ENCODE measurements at regions not wholly inside any gene's neighbourhood (a gene's known extent, or its start where the extent isn't known, plus 50 kb on each side); places are given as distances from the start of the nearest gene placed in this dataset.

DNA sequence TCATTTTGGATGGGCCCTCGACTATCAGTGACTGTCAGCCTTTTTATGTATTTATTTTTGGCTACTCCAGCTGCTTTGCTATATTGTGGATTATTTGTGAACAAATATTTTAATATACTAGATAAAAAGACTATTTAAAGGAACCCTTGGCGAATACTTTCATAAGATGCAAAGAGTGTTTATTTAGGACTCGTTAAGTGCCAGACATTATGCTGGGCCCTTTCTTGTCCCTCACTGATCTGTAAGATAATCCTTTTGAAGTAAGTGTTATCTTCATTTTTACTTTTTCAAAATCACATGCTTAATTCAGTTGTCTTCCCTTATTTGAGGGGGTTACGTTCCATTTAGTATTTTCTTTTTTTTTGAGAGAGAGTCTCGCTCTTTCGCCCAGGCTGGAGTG is 376.8 kb upstream of the C2CD4B start:
- no peak for DNase-seq

DNA sequence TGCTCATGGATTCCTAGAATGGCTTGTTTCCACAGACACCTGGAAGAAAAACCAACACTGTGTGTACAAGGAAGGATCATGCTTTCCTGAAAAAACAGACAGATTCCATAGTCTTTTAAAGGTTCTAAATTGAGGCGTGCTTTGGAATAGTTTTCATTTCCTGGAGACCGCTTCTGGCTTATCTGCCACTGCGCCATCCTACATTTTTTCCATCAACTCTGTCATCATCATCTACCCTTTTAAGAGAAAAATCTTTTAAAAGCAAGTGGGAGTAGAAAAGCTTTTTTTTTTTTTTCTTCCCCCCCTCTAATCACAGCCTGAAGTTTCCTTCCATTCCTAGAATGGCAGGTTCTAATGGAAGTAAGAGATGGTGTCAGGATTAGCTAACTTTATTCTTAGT is 379.4 kb upstream of the C2CD4B start:
- DNase-seq: no peak

DNA sequence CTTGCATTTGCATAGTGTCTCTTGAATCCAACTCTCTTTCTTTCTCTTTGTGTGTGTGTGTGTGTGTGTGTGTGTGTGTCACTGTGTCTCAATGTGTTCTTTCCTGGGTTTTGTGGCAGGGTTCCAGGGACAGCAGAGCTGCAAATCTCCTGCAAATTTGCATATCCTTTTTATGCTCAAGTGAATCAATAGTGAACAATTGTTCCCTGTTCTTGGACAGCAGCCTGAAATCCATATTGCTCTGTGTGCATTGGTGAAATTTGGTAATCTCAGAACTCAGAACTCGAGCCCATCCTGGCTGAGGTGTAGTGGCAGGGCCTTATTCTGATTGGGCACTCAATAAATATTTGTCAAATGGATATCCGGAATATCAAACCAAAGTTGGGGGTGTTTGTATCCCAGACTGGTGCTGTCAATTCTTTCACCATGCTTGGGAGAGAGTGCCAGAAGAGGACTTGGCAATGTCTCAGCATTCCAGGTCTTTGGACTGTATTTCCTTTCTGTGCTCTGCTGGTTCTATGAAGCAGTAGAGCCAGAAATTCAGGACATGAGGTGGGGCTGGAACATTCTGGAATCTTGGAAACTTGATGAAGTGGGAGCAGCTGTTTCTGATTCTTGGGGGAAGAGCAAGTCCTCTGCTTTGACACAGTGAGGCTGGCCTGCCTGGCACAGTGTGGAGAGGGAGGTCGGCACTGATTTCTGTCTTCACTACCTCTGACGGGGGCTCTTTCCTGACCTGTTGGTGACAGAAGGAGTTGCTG is 380.6 kb upstream of the C2CD4B start:
- DNase-seq: peak in 41 of 51 donors; percentile 2 to 85 (median 40)

DNA sequence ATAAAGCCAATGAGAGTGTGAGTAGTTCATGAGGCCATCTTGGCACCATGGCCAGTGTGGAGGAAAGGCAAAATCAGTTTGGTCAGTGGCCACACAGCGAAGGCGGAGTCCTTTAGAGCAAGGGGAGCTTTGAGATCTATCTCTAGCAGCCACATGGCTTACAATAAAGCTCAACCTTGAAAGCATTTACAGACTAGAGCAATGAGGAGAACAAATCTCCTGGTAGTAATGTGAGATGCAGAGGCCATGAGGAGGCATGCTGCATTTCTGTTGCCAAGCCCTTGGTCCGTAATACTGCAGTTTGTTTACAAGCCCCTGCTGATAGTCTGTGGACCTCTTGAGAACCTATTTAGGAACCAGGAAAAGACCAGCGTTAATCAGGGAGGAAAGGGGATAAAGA is 381.5 kb upstream of the C2CD4B start:
- DNase-seq: no peak

DNA sequence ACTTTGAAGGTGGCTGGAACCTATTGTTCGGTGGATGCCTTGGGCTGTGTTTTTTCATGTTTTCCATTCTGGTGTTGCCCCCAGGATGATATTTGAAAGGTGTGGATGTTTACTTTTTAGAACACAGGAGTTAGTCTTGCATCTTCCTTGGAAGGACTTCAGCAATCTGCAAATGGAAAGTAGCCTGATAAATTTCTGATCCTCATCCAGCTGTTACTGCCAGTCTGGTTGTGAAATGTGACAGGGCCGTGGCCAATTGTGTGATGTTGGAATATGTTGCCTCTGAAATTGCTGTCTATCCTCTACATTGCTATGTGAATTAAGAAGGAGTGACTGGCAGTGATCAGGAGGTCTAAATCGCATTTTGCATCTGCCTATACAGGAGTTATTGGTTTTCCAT is 382.5 kb upstream of the C2CD4B start:
- no peak for DNase-seq

DNA sequence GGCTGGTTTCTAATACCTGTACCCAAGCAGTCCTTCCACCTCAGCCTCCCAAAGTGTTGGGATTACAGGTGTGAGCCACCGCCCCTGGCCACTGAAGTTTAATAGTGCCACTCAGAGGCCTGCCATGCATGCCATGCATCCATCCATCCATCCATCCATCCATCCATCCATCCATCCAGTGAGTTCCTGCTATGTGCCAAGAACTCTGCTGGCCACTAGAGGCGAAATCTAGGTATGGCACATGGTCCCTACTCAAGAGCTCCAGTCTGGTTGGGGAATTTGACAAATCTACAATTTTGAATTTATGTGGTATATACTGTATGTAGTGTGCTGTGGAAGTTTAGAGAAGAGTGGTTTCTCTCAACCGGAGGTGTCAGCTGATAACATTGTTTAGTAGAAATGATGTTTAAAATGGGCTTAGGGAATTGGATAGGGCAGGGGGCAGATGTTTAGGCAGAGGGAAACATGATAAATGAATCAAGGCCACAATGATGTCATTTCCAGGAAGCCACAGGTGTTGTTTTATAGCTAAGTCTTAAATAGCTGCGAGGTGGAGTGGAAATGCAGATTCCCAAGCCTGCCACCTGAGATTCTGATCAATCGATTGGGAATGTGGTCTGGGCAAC is 384.4 kb upstream of the C2CD4B start:
- DNase-seq: peak in 2 of 51 donors; percentile 1

DNA sequence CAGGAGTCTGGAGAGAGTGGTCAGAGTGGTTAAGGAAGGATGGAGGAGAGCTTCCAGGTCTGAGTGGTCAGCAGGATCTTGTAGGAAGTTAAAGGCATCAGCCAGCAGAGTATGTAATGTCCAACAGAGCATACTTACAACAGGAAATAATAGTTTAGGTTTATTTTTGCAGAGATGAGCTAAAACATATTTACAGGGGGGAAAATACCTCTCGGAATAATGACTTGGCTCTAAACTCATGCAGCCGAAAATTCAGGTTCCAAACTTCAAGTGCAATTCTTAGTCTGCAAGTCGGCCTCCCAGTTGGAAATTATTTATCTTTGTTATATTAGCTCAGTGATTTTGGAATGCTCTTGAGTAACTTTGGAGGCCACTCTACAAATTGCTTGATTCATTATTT is 385.0 kb upstream of the C2CD4B start:
- DNase-seq: no peak

DNA sequence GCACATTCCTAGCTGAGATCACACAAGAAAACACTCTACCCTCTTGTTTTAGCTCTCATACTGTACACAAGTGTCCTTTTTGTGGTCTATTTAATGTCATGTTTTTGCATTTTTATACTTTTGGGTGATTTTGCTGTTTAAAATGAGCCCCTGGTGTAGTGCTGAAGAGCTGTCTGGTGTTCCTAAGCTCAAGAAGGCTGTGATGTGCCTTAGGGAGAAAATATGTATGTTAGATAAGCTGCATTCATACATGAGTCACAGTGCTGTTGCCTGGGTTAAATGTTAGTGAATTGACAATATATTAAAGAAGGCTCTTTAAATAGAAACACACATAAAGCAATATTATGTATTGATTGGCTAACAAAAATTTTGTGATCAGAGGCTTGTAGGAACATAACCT is 387.4 kb upstream of the C2CD4B start:
- no peak for DNase-seq

DNA sequence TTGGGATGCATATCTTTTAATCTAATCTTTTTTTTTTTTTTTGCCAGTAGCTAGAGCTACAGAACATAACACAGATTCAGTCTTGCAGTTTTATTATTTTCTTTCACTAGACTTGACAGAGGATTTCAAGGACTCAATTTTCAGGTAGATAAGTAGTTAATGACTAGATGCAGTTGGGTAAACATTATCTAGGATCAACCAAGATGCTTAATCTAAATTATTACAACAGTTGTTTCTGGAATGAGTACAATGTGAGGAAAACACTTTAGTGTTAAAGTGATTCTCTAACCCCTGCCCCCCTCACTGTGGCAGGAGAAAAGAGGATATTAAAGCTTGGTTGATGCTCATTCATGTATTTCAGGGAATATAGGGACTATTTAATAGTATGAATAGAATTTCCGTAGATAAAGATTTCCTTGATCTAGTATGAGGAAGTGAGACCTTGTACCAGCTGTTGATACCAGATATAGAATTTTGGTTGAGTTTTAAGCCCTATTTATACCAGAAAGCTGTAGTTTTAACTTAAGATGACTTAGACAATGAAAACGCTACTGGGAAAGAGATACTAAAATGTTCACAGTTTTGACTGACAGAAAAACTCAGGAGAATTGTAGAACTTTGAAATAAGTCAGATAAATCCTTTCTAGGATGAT is 389.0 kb upstream of the C2CD4B start:
- DNase-seq: no peak

DNA sequence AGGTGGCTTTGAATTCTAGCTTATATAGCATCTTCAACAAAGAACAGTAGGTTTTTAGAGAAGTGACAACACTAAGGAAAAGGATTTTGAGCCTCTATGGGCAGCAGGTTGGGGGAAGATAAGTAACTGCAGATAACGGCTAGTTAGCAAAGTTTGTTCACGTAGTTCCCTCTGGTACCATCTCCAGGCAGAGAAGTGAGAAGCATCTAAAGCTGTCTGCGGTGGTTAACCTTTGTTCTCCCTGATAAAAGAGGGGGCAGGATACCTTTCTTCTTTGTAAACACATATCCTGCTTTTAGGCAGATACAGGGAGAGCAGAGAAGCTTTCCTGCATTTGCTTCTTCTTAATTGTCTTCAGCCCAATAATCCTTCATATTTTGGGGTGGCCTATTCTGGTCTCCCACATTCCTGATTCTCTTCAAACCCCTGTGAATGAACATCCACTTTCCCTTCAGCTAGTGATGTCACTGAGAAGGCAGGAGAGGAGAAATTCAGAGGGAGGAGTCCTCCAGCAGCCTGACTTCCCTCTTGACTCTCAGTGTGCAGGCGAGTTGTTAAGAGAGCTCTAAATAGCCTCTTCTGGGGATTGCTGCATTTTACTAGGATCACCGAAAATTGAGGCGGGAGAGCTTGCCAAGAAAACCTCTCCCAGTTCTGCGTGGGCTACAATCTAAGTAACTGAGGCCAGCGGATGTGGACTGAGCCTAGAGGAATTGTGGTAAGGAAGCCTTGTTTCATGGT is 393.7 kb upstream of the C2CD4B start:
- DNase-seq: peak in 5 of 51 donors; percentile 4 to 19 (median 10)

DNA sequence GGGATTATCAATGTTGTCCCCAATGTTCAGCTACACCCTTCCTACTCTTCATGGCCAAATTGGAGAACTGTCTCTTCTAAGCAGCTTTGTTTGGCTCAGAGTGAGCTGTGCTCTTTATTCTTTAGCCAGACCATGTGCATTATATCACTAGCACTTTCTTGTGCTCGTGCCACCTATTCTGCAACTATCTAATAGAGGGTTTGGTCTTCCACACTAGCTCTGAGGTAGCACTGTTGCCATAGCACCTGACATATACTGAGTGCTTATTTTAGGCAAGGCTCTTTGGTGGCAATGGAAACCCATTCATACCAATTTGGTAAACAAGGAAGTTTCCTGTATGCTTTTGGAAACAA is 394.3 kb upstream of the C2CD4B start:
- DNase-seq: no peak

DNA sequence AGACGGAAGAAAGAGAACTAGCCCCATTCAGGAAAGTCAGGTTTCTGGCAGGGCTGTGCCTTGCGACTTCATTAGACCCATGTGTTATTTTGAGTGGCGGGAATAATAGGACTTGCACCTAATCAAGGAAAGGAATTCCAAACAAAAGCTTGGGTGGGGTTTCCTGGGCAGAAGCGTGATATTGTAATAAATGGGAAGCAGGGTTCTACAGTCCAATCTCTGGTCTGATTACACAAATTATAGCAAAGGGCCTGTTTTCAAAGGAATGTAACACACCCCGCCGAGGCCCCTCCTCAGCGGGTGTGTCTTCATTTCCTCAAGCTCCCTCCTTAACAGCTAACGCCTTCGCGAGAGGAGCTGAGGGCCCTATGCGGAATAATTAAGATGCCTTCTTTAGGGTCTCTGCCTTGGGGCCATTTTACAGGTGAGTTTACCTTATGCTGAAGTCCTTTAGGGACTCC is 396.0 kb upstream of the C2CD4B start:
- DNase-seq: no peak

DNA sequence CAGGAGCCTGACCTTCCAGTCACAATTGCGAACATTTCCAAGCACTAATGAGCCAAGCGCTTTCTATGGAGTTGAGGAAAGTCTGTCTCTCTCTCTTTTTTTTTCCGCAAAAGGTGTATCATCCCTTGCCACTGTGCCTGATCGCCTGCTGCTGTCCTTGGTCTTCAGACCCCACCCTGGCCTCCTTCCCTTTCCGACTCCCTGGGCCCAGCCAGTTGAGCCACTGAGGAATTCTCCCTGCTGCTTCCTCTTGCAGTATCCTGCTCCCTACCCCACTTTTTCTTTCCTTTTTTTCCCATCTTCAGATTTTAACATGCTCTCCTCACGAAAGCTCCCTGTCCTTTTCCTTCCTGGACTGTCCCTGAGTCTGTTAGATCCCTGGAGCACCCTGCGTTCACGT is 396.5 kb upstream of the C2CD4B start:
- DNase-seq: no peak

DNA sequence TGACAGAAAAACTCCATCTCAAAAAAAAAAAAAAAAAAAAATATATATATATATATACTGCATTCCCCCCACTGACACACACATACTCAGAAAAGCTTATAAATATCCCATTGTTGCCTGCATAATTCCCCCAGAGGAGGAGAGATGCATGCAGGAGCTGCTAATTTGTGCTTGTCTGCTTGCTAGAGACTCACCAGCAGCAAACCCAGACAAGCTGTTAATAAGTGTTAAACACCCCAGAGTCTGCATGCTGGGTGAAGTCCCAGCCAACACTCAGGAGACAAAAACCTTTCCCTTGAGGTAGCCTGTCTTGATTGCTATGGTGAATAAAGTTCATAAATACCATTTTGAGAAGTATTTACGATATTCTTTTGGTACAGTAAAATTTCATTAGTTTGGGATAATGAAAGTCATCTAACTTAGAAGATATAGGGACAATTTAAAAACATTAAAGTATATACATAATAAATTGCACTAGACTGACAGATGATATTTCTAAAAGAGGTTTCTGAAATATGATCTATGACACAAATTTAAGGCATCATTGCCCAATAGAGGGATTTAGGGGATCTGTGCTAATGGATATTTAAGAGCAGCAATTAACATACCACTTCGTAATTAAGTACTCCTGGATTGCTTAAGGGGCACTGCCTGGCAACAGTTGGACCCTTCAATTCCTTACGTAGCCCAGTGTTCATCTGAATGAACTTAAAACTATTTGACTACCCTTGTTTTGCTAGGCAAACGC is 400.0 kb upstream of the C2CD4B start:
- no peak for DNase-seq

DNA sequence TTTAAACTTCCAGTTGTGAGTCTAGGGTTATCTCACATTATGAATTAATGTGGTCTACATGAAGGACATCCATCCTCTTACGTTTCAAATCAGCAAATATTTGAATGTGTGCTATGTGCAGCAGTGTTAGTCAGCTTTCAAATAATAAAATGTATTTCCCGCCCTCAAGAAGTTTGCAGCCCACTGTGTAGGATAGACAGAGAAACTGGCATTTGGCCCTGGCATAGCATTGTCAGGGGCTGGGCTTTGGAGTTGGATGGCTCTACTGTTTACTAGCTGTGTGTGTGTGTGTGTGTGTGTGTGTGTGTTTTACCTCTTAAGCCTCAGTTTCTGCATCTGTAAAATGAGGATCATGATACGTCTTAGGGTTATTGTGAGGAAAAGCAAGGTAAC is 400.5 kb upstream of the C2CD4B start:
- no peak for DNase-seq

DNA sequence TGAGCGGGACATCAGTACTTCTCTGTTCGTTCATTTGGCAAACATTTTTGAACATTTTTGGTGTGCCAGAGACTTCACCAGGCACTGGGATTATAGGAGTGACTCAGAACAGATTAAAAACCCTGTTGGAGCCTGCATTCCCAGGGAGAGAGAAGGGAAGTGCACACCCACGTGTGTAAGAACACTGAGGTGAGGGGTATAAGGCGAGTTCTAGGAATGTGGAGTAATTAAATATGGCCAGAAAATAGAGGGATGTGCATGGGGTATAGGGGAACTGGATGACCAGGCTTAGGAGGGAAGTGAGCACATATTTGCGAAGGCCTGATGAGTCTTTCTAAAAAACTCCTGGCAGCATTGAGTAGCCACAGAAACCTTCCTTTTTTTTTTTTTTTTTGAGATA is 401.2 kb upstream of the C2CD4B start:
- DNase-seq: no peak

DNA sequence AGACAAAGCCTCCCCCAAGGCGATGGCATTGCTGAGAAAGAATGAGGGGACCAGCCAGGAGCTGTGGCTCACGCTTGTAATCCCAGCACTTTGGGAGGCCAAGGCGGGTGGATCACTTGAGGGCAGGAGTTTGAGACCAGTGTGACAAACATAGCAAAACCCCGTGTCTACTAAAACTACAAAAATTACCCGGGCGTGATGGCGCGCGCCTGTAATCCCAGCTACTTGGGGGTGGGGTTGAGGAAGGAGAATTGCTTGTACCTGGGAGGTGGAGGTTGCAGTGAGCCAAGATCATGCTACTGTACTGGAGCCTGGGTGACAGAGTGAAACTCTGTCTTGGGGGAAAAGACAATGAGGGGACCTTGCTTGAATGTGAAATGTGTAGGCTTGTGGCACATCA is 402.4 kb upstream of the C2CD4B start:
- no peak for DNase-seq

DNA sequence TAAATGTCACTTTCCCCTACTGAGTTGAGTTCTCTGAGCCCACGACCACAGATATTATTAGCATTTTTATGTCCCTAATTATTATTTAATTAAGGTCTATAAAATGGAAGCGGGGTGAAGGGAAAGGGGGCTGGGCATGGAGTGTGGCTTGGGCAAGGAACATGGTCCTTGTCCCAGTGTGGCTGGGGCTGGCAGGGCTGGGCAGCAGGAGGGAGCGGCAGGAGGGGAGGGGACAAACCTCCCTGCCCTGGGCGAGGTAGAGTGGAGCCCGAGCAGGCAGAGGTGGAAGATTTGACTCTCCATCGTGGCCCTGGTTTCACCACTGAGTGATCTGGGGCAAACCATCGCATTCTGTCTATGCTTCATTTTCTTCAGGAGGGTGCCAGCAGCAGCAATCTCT is 402.9 kb upstream of the C2CD4B start:
- no peak for DNase-seq

DNA sequence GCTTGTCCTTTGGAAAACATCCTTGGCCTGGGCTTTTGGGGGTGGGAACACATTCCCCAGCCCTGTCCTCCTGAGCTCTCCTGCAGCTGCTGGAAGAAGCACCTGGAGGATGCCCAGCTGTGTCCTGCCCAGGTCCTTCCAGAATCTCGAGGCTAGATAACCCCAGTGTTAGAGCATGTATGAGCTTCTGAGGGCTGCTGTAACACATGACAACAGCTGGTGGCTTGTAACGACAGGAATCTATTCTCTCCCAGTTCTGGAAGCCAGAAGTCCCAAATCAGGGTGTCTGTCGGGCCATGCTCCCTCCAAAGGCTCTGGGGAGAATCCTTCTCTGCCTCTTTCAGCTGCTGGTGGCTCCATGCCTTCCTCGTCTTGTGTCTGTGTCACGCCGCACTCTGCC is 403.6 kb upstream of the C2CD4B start:
- DNase-seq: no peak

DNA sequence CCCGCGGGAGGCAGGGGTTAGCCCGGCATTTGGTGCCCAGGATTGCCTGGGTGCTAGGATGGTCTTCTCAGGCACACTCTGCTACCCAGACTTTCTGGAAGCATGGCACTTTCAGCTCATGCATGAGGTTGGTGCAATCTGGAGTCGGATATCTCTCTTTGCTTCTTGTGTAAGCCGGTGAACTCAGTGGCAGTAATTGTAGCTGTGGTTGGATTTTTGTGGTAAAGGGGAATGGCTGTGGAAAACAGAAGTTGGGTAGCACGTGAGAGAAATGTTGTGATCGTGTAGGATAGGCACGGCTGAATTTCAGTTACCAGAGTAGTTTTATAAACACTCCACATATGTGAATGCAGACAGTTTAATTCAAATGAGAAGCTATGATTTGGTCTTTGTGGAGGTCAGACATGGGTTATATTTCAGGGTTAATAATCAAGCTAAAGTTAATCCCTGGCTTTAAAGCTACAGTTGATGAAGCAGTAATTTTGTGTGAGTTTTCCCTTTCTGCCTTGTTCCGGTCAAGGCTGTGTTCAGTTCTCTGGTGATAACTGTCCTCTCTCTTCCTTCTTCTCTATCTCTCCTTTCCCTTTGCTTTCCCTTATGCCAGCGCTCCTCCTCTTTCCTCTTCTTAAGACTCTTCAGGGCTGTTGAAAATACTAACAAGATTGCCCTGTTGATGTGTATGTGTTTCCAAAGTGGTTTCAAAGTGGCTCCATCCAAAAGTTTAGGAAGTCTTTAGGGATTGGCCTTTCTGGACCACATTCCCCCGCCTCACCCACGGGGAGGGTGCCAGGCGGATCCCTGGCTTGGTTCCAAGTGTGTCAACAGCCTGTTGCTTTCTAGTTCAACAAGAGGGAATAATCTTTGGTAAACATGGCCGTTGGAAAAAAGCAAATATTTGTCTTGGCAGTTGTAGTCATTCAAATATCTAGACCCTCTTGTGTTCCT is 404.6 kb upstream of the C2CD4B start:
- peak in 9 of 51 donors; percentile 3 to 54 (median 7) for DNase-seq

All from hypothalamus (tissue), 51 donors.